AG08395 (cell line): ENCODE measurements at regions not wholly inside any gene's neighbourhood (a gene's known extent, or its start where the extent isn't known, plus 50 kb on each side); places are given as distances from the start of the nearest gene placed in this dataset.
"Not testable (repeated sequence)": the region's sequence is repeated elsewhere in the genome, so short reads cannot be mapped to it uniquely, and the experiment has no call there.

Experiments
- DNase-seq: peaks from one replicate; pipeline ENCODE4 v3.0.0; 2012; ENCODE audit warnings: mixed read lengths, low spot score

GRCh38 chr2:53028746-53029423 lies 738.7 kb upstream of the CHAC2 start:
- DNase-seq, result no peak

GRCh38 chr2:53028225-53028624 lies 739.4 kb upstream of the CHAC2 start:
- DNase-seq, result no peak

- DNase-seq, result not testable (repeated sequence)
Observed at GRCh38 chr2:53022248-53022647, 745.4 kb upstream of the CHAC2 start.

- DNase-seq, result no peak
Observed at GRCh38 chr2:53021828-53022227, 745.8 kb upstream of the CHAC2 start.

- no peak for DNase-seq
Observed at GRCh38 chr2:53021292-53021691, 746.3 kb upstream of the CHAC2 start.

GRCh38 chr2:53018825-53019425 lies 748.7 kb upstream of the CHAC2 start:
- no peak for DNase-seq

- no peak for DNase-seq
Observed at GRCh38 chr2:53006980-53007379, 760.6 kb upstream of the CHAC2 start.

GRCh38 chr2:53004413-53004812 lies 763.2 kb upstream of the CHAC2 start:
- no peak for DNase-seq

- DNase-seq, result no peak
Observed at GRCh38 chr2:52995424-52995823, 772.2 kb upstream of the CHAC2 start.

GRCh38 chr2:52976143-52976949 lies 791.3 kb upstream of the CHAC2 start:
- no peak for DNase-seq

GRCh38 chr2:52974127-52974526 lies 793.5 kb upstream of the CHAC2 start:
- DNase-seq, result no peak

- DNase-seq, result no peak
Observed at GRCh38 chr2:52970642-52971041, 797.0 kb upstream of the CHAC2 start.

GRCh38 chr2:52968043-52968442 lies 799.6 kb upstream of the CHAC2 start:
- no peak for DNase-seq

- DNase-seq, result no peak
Observed at GRCh38 chr2:52964916-52965530, 802.6 kb upstream of the CHAC2 start.

GRCh38 chr2:52961403-52961802 lies 806.2 kb upstream of the CHAC2 start:
- DNase-seq, result no peak

- DNase-seq, result no peak
Observed at GRCh38 chr2:52960881-52961280, 806.7 kb upstream of the CHAC2 start.

- DNase-seq, result no peak
Observed at GRCh38 chr2:52959801-52960200, 807.8 kb upstream of the CHAC2 start.

GRCh38 chr2:52956766-52957165 lies 810.8 kb upstream of the CHAC2 start:
- no peak for DNase-seq

GRCh38 chr2:52956118-52956517 lies 811.5 kb upstream of the CHAC2 start:
- DNase-seq, result no peak

- no peak for DNase-seq
Observed at GRCh38 chr2:52955079-52955478, 812.5 kb upstream of the CHAC2 start.

GRCh38 chr2:52940101-52940500 lies 827.5 kb upstream of the CHAC2 start:
- no peak for DNase-seq

GRCh38 chr2:52939250-52939649 lies 828.4 kb upstream of the CHAC2 start:
- DNase-seq, result no peak

GRCh38 chr2:52936029-52936428 lies 831.6 kb upstream of the CHAC2 start:
- no peak for DNase-seq
